ENCODE measurements at regions not wholly inside any gene's neighbourhood (a gene's known extent, or its start where the extent isn't known, plus 50 kb on each side); places are given as distances from the start of the nearest gene placed in this dataset.

DNA sequence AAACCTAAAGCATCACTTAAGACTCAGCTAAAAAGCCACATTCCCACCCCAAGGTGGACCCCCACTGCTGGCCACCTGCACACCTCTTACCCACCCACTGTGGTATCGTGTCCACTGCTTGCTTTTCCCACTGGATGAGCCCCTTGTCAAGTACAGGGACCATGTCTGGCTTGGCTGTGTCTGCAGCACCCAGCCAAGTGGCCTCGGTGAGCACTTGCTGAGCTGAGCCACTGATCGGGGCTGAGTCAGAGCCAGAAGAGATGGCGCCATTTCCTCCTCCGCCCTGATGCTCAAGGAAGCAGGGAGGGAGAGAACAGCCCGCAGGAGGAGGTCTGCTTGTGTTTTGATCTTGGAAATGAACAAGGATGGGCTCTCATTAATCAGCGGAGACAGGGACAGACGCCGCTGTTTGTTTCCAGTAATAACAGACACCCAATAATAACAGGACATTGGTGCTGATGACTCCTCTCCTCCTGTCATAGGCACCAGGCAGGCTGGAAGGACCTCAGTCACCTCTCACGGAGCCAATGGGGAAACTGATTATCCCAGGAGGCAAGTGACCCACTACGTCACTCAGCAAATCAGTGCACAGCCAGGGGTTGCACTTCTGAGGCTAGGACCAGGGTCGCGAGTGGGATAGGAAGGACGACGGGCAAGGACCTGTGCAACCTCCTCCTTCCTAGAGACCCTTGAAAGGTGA is 85.2 kb upstream of the RTL6 start:
- no peaks in the 10 kb centered on the region for H3K79me2 ChIP-seq (ENCODE audit: insufficient read depth, low read length)
- H3K4me1 ChIP-seq (ENCODE audit: insufficient read depth, low read length) = no peaks in the 10 kb centered on the region
- H3K4me3 ChIP-seq (ENCODE audit: insufficient read depth, low read depth, low read length) = no peak overlapping the region
- no peak overlapping the region for H3K27ac ChIP-seq (ENCODE audit: low read depth, low read length)
- no peak overlapping the region for H2AFZ ChIP-seq (ENCODE audit: low read depth, low read length)
- Mint-ChIP-seq H3K4me3 (ENCODE audit: unreplicated experiment) (no peak overlapping the region), H3K9me3 (ENCODE audit: unreplicated experiment) (peaks cover 5% of the 10 kb centered on the region), H3K4me1 (ENCODE audit: low read depth, unreplicated experiment) (no peaks in the 10 kb centered on the region), H3K27ac (ENCODE audit: unreplicated experiment) (no peak overlapping the region), H3K27me3 (ENCODE audit: low read depth, unreplicated experiment) (peaks cover 77% of the 10 kb centered on the region), H3K36me3 (ENCODE audit: low read depth, unreplicated experiment) (peaks cover 4% of the 10 kb centered on the region)
- no peak for TF ChIP-seq CTCF (IDR thresholded peaks at IDR 0.05; ENCODE audit: insufficient read depth, low read depth, low read length)
- TF ChIP-seq EZH2 (IDR thresholded peaks at IDR 0.05; ENCODE audit: insufficient read depth, low read length) = no peak
- DNase-seq (ENCODE audit: low read depth) = peak; percentile 5
- no peak overlapping the region for H3K4me2 ChIP-seq (ENCODE audit: low read length)
- no peaks in the 10 kb centered on the region for H3K9me3 ChIP-seq (ENCODE audit: insufficient read depth, low read depth, low read length)
- H4K20me1 ChIP-seq (ENCODE audit: insufficient read depth, low read length) = no peaks in the 10 kb centered on the region
- no peak for FAIRE-seq
- no peaks in the 10 kb centered on the region for H3K36me3 ChIP-seq (ENCODE audit: insufficient read depth, low read length)
- no peak overlapping the region for H3K9ac ChIP-seq (ENCODE audit: low read length)
- H3K27me3 ChIP-seq (ENCODE audit: insufficient read depth, low read length) = peaks cover 23% of the 10 kb centered on the region

- no peaks in the 10 kb centered on the region for H3K79me2 ChIP-seq (ENCODE audit: insufficient read depth, low read length)
- Mint-ChIP-seq H3K27ac (ENCODE audit: unreplicated experiment) (no peak overlapping the region), H3K9me3 (ENCODE audit: unreplicated experiment) (peaks cover 7% of the 10 kb centered on the region), H3K4me1 (ENCODE audit: low read depth, unreplicated experiment) (no peaks in the 10 kb centered on the region), H3K4me3 (ENCODE audit: unreplicated experiment) (no peak overlapping the region), H3K36me3 (ENCODE audit: low read depth, unreplicated experiment) (peaks cover 3% of the 10 kb centered on the region), H3K27me3 (ENCODE audit: low read depth, unreplicated experiment) (peaks cover 71% of the 10 kb centered on the region)
- H3K9me3 ChIP-seq (ENCODE audit: insufficient read depth, low read depth, low read length) = no peaks in the 10 kb centered on the region
- FAIRE-seq (no peak), DNase-seq (ENCODE audit: low read depth) (no peak)
- no peak overlapping the region for H3K4me3 ChIP-seq (ENCODE audit: insufficient read depth, low read depth, low read length)
- H3K4me2 ChIP-seq (ENCODE audit: low read length) = no peak overlapping the region
- H3K27me3 ChIP-seq (ENCODE audit: insufficient read depth, low read length) = peaks cover 11% of the 10 kb centered on the region
- no peak overlapping the region for H3K27ac ChIP-seq (ENCODE audit: low read depth, low read length)
- H3K4me1 ChIP-seq (ENCODE audit: insufficient read depth, low read length) = no peaks in the 10 kb centered on the region
- no peak for TF ChIP-seq CTCF (IDR thresholded peaks at IDR 0.05; ENCODE audit: insufficient read depth, low read depth, low read length)
- no peak for TF ChIP-seq EZH2 (IDR thresholded peaks at IDR 0.05; ENCODE audit: insufficient read depth, low read length)
- no peak overlapping the region for H2AFZ ChIP-seq (ENCODE audit: low read depth, low read length)
- no peak overlapping the region for H3K9ac ChIP-seq (ENCODE audit: low read length)
- no peaks in the 10 kb centered on the region for H4K20me1 ChIP-seq (ENCODE audit: insufficient read depth, low read length)
- H3K36me3 ChIP-seq (ENCODE audit: insufficient read depth, low read length) = no peaks in the 10 kb centered on the region
Measured at GRCh38 chr22:44582016-44582415, 84.0 kb upstream of the RTL6 start.

DNA sequence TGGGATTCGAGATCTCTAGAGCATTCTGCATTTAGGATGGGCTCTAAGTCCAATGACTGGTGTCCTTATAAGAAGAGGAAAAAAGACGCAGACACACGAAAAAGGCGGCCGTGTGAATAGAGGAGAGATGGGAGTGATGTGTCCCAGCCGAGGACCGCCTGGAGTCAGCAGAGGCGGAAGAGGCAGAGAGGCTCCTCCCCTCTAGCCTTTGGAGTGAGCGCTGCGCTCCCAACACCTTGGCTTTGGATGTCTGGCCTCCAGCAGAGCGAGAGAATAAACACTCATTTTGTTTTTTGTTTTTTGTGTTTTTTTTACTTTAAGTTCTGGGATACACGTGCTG is 83.0 kb upstream of the RTL6 start:
- H3K27ac ChIP-seq (ENCODE audit: low read depth, low read length) = no peak overlapping the region
- no peak overlapping the region for H2AFZ ChIP-seq (ENCODE audit: low read depth, low read length)
- no peak overlapping the region for H3K27ac Mint-ChIP-seq (ENCODE audit: unreplicated experiment)
- peaks cover 6% of the 10 kb centered on the region for H3K9me3 Mint-ChIP-seq (ENCODE audit: unreplicated experiment)
- H3K4me3 Mint-ChIP-seq (ENCODE audit: unreplicated experiment) = no peak overlapping the region
- no peaks in the 10 kb centered on the region for H3K4me1 ChIP-seq (ENCODE audit: insufficient read depth, low read length)
- peaks cover 3% of the 10 kb centered on the region for H3K36me3 Mint-ChIP-seq (ENCODE audit: low read depth, unreplicated experiment)
- H3K4me3 ChIP-seq (ENCODE audit: insufficient read depth, low read depth, low read length) = no peak overlapping the region
- H3K9me3 ChIP-seq (ENCODE audit: insufficient read depth, low read depth, low read length) = no peaks in the 10 kb centered on the region
- no peak overlapping the region for H3K4me2 ChIP-seq (ENCODE audit: low read length)
- H3K79me2 ChIP-seq (ENCODE audit: insufficient read depth, low read length) = no peaks in the 10 kb centered on the region
- peaks cover 72% of the 10 kb centered on the region for H3K27me3 Mint-ChIP-seq (ENCODE audit: low read depth, unreplicated experiment)
- no peaks in the 10 kb centered on the region for H3K36me3 ChIP-seq (ENCODE audit: insufficient read depth, low read length)
- peaks cover 2% of the 10 kb centered on the region for H3K27me3 ChIP-seq (ENCODE audit: insufficient read depth, low read length)
- H4K20me1 ChIP-seq (ENCODE audit: insufficient read depth, low read length) = no peaks in the 10 kb centered on the region
- DNase-seq (ENCODE audit: low read depth) (no peak), FAIRE-seq (no peak)
- H3K4me1 Mint-ChIP-seq (ENCODE audit: low read depth, unreplicated experiment) = no peaks in the 10 kb centered on the region
- H3K9ac ChIP-seq (ENCODE audit: low read length) = no peak overlapping the region
- TF ChIP-seq CTCF (IDR thresholded peaks at IDR 0.05; ENCODE audit: insufficient read depth, low read depth, low read length) (no peak), EZH2 (IDR thresholded peaks at IDR 0.05; ENCODE audit: insufficient read depth, low read length) (no peak)

All from astrocyte (in vitro differentiated cells and primary cell).